Sciatic nerve (tissue), 2 donors: ENCODE measurements at regions not wholly inside any gene's neighbourhood (a gene's known extent, or its start where the extent isn't known, plus 50 kb on each side); places are given as distances from the start of the nearest gene placed in this dataset.
"Not testable (repeated sequence)": the region's sequence is repeated elsewhere in the genome, so short reads cannot be mapped to it uniquely, and the experiment has no call there.

Source experiments
- ATAC-seq: fragments of 200-7000 bp; cut with Tn5 transposase; one replicate; pipeline ENCODE4 v1.9.1; 2020; ENCODE audit warnings: mild to moderate bottlenecking, moderate library complexity
- DNase-seq: peaks from one replicate; pipeline ENCODE4 v3.0.0-alpha.2; 2020; ENCODE audit warnings: low spot score
- intact Hi-C: fragments of 100-400 bp; cut with DNase I; formaldehyde crosslinking; loops from one replicate; pipeline ENCODE4 v1.14.2; 2022
- donor health status: DM: no; HTN: no; CAD: no.
- donor health status: DM: no; HTN: no; CAD: no.

DNA sequence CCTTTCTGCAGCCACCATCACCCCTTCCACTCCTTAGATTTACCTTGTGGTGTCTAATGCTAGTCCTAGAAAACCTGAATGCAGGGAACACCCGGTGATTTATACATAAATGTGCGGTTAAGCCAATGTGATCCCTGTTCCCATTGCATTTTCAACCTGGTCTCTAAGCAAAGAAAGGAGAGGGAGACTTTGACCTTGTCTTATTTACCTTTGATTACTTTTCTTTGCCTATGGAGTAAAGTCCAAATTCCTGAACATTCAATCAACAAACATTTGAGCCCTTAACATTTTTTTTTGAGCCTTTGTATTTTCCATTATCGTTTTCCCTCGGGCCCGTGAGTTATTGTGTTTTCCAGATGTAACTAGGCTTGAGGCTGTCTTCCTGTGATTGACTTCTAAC lies 233.9 kb downstream of the ZNF248 start:
- ATAC-seq = no peak
- no peak for DNase-seq
- intact Hi-C loops = no loop called here

DNA sequence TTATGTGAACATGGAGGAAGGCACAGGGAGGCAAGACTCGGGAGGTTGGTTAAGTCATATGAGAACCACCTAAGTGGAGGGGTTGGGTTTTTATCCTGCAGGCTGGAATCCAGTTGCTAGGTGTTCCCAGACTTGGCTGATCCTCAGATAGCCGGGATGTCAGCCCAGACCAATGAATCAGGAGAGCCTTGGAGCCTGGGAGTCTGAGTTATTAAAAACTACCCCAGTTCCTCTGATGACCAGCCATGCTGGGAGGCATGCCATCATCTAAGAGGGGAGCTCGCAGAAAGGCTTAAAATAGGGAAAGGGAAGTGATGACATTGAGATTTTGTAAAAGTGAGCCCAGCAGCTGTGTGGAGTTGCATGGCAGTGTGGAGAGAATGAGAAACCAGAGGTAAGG lies 238.1 kb downstream of the ZNF248 start:
- ATAC-seq = no peak
- no peak for DNase-seq

GRCh38 chr10:37588299-37588698 lies 269.1 kb downstream of the ZNF248 start:
- ATAC-seq = no peak
- no peak for DNase-seq
- intact Hi-C loops = no loop called here

More for the DNA sequence above, 238.1 kb downstream of the ZNF248 start:
- intact Hi-C loops = no loop called here

DNA sequence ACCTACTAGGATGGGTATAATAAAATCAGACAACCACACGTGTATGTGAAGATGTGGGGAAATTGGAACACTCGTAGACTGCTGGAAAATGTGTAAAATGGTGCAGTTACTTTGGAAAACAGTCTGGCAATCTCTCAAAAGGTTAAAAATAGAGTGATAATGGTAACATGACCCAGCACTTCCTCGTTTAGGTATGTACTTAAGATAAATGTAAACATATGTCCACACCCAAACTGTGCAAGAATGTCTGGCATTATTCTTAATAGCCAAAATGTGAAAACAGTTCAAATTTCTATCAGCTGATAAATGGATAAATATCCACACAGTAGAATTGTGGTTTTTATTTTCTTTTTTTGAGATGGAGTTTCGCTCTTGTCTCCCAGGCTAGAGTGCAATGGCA lies 272.8 kb downstream of the ZNF248 start:
- ATAC-seq (no peak), DNase-seq (no peak)
- intact Hi-C loops = no loop called here

DNA sequence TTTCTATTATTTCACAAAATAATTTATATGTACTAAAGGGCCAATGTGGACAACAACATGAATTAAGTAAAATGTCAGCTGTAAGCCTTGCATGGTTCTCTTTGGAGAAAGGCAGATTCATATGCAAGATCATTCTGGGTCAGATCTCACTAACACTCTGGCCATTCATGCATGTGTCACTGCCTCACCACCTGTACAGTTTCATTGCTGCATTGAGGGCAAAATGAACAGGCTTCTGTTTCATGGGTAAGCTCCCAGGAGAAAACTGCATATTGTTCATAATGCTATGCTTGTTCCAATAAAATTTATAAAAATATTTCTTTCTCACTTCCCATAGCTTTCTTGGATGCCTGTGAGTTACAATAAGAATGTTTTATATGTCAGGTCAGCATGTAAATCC lies 275.2 kb downstream of the ZNF248 start:
- intact Hi-C loops = no loop called here
- DNase-seq (no peak), ATAC-seq (no peak)

GRCh38 chr10:37576154-37576553 lies 281.3 kb downstream of the ZNF248 start:
- no peak for DNase-seq
- ATAC-seq = no peak
- intact Hi-C loops = no loop called here

DNA sequence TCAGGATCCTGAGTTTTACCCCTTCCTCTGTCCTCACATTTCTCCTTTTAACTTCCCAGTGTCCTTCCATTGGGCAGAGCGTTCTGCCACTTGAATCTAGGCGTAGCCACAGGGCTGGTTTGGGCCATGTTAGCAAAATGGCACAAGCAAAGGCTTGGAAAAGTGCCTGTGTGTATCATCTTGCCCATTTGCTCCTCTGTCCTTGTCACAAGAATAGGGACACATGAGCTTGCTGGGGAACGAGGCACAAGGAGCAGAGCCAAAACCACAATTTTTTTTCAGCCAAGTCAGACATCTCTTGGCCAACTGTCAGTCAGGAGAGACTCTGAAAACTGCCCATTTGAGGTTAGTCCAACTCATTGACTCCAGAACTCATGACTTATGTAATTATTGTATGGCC lies 285.2 kb downstream of the ZNF248 start:
- ATAC-seq (no peak), DNase-seq (no peak)
- intact Hi-C loops = no loop called here

- DNase-seq = no peak
- intact Hi-C loops = no loop called here
- ATAC-seq = no peak
Measured at GRCh38 chr10:37566332-37566731, 291.1 kb downstream of the ZNF248 start.

DNA sequence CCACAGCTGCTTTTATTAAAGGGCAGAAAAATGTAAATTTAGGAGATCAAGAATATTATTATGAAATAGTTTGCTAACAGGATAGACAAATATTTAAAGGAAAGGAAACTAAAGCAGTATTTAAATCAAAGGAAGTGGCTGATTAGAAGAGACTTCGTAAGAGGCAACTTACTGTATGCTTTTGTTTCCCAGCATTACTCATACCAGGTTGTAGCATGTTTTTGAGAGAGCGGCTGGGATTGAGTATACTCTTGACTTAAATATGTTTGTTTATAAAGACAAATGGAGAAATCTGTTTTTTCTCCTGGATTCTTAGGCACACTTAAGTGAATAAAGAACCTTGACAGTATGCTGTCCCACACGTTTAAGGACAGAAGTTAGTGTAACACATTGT lies 293.7 kb downstream of the ZNF248 start:
- DNase-seq (no peak), ATAC-seq (no peak)
- intact Hi-C loops = no loop called here

- ATAC-seq (no peak), DNase-seq (no peak)
- intact Hi-C loops = no loop called here
Measured at GRCh38 chr10:37563107-37563714, 294.2 kb downstream of the ZNF248 start.

- ATAC-seq (no peak), DNase-seq (no peak)
- intact Hi-C loops = no loop called here
Measured at GRCh38 chr10:37552881-37553280, 304.5 kb downstream of the ZNF248 start.

DNA sequence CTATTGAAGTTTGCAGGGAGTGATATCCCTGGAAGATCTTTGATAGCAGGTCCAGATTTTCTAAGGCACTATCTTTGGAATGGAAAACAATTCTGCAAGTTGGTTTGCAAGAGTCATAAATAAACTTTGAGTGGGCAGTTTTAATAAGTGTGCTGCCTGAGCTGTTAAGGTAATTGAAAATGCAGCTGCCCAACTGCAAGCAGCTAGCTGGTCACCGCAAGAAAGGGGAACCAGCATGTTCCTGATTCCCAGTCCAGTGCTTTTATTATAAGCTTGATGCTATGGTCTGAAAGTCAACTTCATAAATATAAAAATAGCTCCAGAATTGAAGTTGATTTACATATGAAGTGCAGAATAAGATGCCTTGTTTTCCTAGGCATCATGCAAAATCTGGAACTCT lies 308.4 kb downstream of the ZNF248 start:
- ATAC-seq (no peak), DNase-seq (no peak)
- intact Hi-C loops = no loop called here

- intact Hi-C loops = no loop called here
Measured at GRCh38 chr10:37535459-37536246, 321.8 kb downstream of the ZNF248 start.

GRCh38 chr10:37534166-37534565 lies 323.2 kb downstream of the ZNF248 start:
- no peak for DNase-seq
- no peak for ATAC-seq
- intact Hi-C loops = no loop called here

More at GRCh38 chr10:37535459-37536246, 321.8 kb downstream of the ZNF248 start:
- DNase-seq (no peak), ATAC-seq (no peak)

GRCh38 chr10:37525410-37525809 lies 332.0 kb downstream of the ZNF248 start:
- intact Hi-C loops, DNase-seq, ATAC-seq: not testable (repeated sequence)

GRCh38 chr10:37520488-37520887 lies 336.9 kb downstream of the ZNF248 start:
- no peak for ATAC-seq

GRCh38 chr10:37510520-37510919 lies 346.9 kb downstream of the ZNF248 start:
- ATAC-seq, intact Hi-C loops: not testable (repeated sequence)

More at GRCh38 chr10:37520488-37520887, 336.9 kb downstream of the ZNF248 start:
- intact Hi-C loops = no loop called here
- DNase-seq = no peak

GRCh38 chr10:37496061-37496460 lies 361.3 kb downstream of the ZNF248 start:
- intact Hi-C loops = no loop called here
- DNase-seq = no peak
- ATAC-seq = no peak

More at GRCh38 chr10:37510520-37510919, 346.9 kb downstream of the ZNF248 start:
- DNase-seq = not testable (repeated sequence)

- no peak for DNase-seq
- intact Hi-C loops = no loop called here
- ATAC-seq = no peak
Measured at GRCh38 chr10:37495415-37495814, 362.0 kb downstream of the ZNF248 start.

DNA sequence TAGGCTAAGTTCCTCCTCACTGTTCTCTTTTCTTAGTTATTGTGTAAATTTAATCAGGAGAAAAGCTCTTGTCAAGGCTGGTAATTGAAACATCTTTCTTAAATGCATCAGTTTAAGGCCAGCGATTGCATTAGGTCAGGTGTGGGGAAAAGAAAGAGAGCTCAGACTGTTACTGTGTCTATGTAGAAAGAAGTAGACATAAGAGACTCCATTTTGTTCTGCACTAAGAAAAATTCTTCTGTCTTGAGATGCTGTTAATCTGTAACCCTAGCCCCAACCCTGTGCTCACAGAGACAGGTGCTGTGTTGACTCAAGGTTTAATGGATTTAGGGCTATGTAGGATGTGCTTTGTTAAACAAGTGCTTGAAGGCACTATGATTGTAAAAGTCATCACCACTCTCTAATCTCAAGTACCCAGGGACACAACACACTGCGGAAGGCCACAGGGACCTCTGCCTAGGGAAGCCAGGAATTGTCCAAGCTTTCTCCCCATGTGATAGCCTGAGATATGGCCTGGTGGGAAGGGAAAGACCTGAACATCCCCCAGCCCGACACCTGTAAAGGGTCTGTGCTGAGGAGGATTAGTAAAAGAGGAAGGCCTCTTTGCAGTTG lies 364.1 kb downstream of the ZNF248 start:
- DNase-seq, ATAC-seq, intact Hi-C loops: not testable (repeated sequence)
